ENCODE measurements at regions not wholly inside any gene's neighbourhood (a gene's known extent, or its start where the extent isn't known, plus 50 kb on each side); places are given as distances from the start of the nearest gene placed in this dataset.

- TF ChIP-seq CTCF (IDR thresholded peaks at IDR 0.05) (no peak), POLR2A (IDR thresholded peaks at IDR 0.05) (no peak)
Observed at GRCh38 chr11:25741886-25742285, 590.0 kb upstream of the ANO3 start.
